ENCODE measurements at regions not wholly inside any gene's neighbourhood (a gene's known extent, or its start where the extent isn't known, plus 50 kb on each side); places are given as distances from the start of the nearest gene placed in this dataset.
"Not testable (repeated sequence)": the region's sequence is repeated elsewhere in the genome, so short reads cannot be mapped to it uniquely, and the experiment has no call there.

GRCh38 chr1:8121261-8122159 lies 95.4 kb upstream of the ERRFI1 start:
- DNase-seq (peak; percentile 45), ATAC-seq (no peak)
- intact Hi-C loops (cut with micrococcal nuclease) = no loop called here
- Histone ChIP-seq H3K4me1 (ENCODE audit: insufficient read depth, low read length) (peaks cover 14% of the 10 kb centered on the region), H3K9ac (ENCODE audit: low read length) (no peak overlapping the region), H3K4me2 (ENCODE audit: low read length) (peak overlapping the region; percentile 11; the same call in 1 of the 2 replicates), H4K20me1 (ENCODE audit: low read length) (no peaks in the 10 kb centered on the region), H3K27ac (ENCODE audit: low read length) (peak overlapping the region; percentile 54), H3K4me3 (ENCODE audit: low read length) (no peak overlapping the region), H3K36me3 (ENCODE audit: low read depth, low read length) (no peaks in the 10 kb centered on the region), H3K9me3 (ENCODE audit: low read length) (peaks cover 9% of the 10 kb centered on the region), H3F3A (ENCODE audit: low read length, unreplicated experiment) (no peaks in the 10 kb centered on the region), H2AFZ (ENCODE audit: low read length) (peak overlapping the region; percentile 48), H3K9me2 (replicated peaks; ENCODE audit: low read length) (no peaks in the 10 kb centered on the region), H3K27me3 (ENCODE audit: low read length) (no peaks in the 10 kb centered on the region), H3K79me2 (ENCODE audit: low read length) (no peaks in the 10 kb centered on the region)
- POLR2A ChIA-PET (ENCODE audit: unreplicated experiment) = no interaction called here
- CTCF ChIA-PET = no interaction called here
- no peak for TF ChIP-seq CTCF (conservative IDR thresholded peaks at IDR 0.05; ENCODE audit: low read depth, low read length)
- no peak for TF ChIP-seq EZH2phosphoT487 (IDR thresholded peaks at IDR 0.05; ENCODE audit: borderline replicate concordance, low read length)
- TF ChIP-seq EZH2 (IDR thresholded peaks at IDR 0.05; ENCODE audit: low read length, unreplicated experiment) = no peak
- BruUV-seq (replicated peaks) = no TSS peak

- H4K20me1 ChIP-seq (ENCODE audit: low read length) = no peaks in the 10 kb centered on the region
- DNase-seq (peak; percentile 36), ATAC-seq (no peak)
- H2AFZ ChIP-seq (ENCODE audit: low read length) = peak overlapping the region; percentile 48
- BruUV-seq (replicated peaks) = no TSS peak
- H3K79me2 ChIP-seq (ENCODE audit: low read length) = no peaks in the 10 kb centered on the region
- peak overlapping the region; percentile 11; the same call in 1 of the 2 replicates for H3K4me2 ChIP-seq (ENCODE audit: low read length)
- H3K36me3 ChIP-seq (ENCODE audit: low read depth, low read length) = no peaks in the 10 kb centered on the region
- H3F3A ChIP-seq (ENCODE audit: low read length, unreplicated experiment) = no peaks in the 10 kb centered on the region
- no peak overlapping the region for H3K4me3 ChIP-seq (ENCODE audit: low read length)
- POLR2A ChIA-PET (ENCODE audit: unreplicated experiment) = no interaction called here
- H3K9me2 ChIP-seq (replicated peaks; ENCODE audit: low read length) = no peaks in the 10 kb centered on the region
- H3K27me3 ChIP-seq (ENCODE audit: low read length) = no peaks in the 10 kb centered on the region
- TF ChIP-seq CTCF (conservative IDR thresholded peaks at IDR 0.05; ENCODE audit: low read depth, low read length) = no peak
- no peak for TF ChIP-seq EZH2 (IDR thresholded peaks at IDR 0.05; ENCODE audit: low read length, unreplicated experiment)
- TF ChIP-seq EZH2phosphoT487 (IDR thresholded peaks at IDR 0.05; ENCODE audit: borderline replicate concordance, low read length) = no peak
- peaks cover 9% of the 10 kb centered on the region for H3K9me3 ChIP-seq (ENCODE audit: low read length)
- intact Hi-C loops (cut with micrococcal nuclease) = no loop called here
- peak overlapping the region; percentile 54 for H3K27ac ChIP-seq (ENCODE audit: low read length)
- CTCF ChIA-PET = no interaction called here
- peaks cover 14% of the 10 kb centered on the region for H3K4me1 ChIP-seq (ENCODE audit: insufficient read depth, low read length)
- H3K9ac ChIP-seq (ENCODE audit: low read length) = no peak overlapping the region
These were observed 94.7 kb upstream of the ERRFI1 start for GRCh38 chr1:8120693-8121260.

- CTCF ChIA-PET; DNase-seq; H3K4me3 ChIP-seq (ENCODE audit: low read length); H3K79me2 ChIP-seq (ENCODE audit: low read length); H3K9me2 ChIP-seq (replicated peaks; ENCODE audit: low read length); H3K36me3 ChIP-seq (ENCODE audit: low read depth, low read length); POLR2A ChIA-PET (ENCODE audit: unreplicated experiment); BruUV-seq (replicated peaks); H3F3A ChIP-seq (ENCODE audit: low read length, unreplicated experiment); H4K20me1 ChIP-seq (ENCODE audit: low read length); H3K9me3 ChIP-seq (ENCODE audit: low read length); H2AFZ ChIP-seq (ENCODE audit: low read length); H3K27me3 ChIP-seq (ENCODE audit: low read length); H3K27ac ChIP-seq (ENCODE audit: low read length); H3K9ac ChIP-seq (ENCODE audit: low read length); ATAC-seq; H3K4me2 ChIP-seq (ENCODE audit: low read length); intact Hi-C loops (cut with micrococcal nuclease): not testable (repeated sequence)
- H3K4me1 ChIP-seq (ENCODE audit: insufficient read depth, low read length) = peaks cover 14% of the 10 kb centered on the region
These were observed 92.6 kb upstream of the ERRFI1 start for GRCh38 chr1:8118736-8119135.
